Neural progenitor cell (in vitro differentiated cells): ENCODE measurements at regions not wholly inside any gene's neighbourhood (a gene's known extent, or its start where the extent isn't known, plus 50 kb on each side); places are given as distances from the start of the nearest gene placed in this dataset.
"Not testable (repeated sequence)": the region's sequence is repeated elsewhere in the genome, so short reads cannot be mapped to it uniquely, and the experiment has no call there.

Experiments used
- DNase-seq: peaks from one replicate; pipeline ENCODE4 v3.0.0-alpha.2; 2016; ENCODE audit warnings: low spot score
- H2AFZ ChIP-seq: fragments of 200-600 bp; sonication (generic); replicated peaks from 2 replicates; pipeline ENCODE4 v1.6.1; 2016; ENCODE audit warnings: antibody characterized with exemption
- H3F3A ChIP-seq: fragments of 200-600 bp; sonication (generic); 2 replicates; pipeline ENCODE4 v1.6.1; 2016; ENCODE audit warnings: antibody characterized with exemption, low read depth
- H3K27ac ChIP-seq: fragments of 200-600 bp; sonication (generic); 2 replicates; pipeline ENCODE4 v1.5.1; 2016; ENCODE audit warnings: mild to moderate bottlenecking
- H3K27me3 ChIP-seq: fragments of 200-600 bp; sonication (generic); 2 replicates; pipeline ENCODE4 v1.6.1; 2016; ENCODE audit warnings: mild to moderate bottlenecking, moderate library complexity
- H3K36me3 ChIP-seq: fragments of 200-600 bp; sonication (generic); 2 replicates; pipeline ENCODE4 v1.5.1; 2016
- H3K4me1 ChIP-seq: fragments of 200-600 bp; sonication (generic); 2 replicates; pipeline ENCODE4 v1.6.1; 2016; ENCODE audit warnings: mixed run types
- H3K4me2 ChIP-seq: fragments of 200-600 bp; sonication (generic); 2 replicates; pipeline ENCODE4 v1.6.1; 2016
- H3K4me3 ChIP-seq: fragments of 200-600 bp; sonication (generic); 2 replicates; pipeline ENCODE4 v1.5.1; 2016
- H3K79me2 ChIP-seq: fragments of 200-600 bp; sonication (generic); 2 replicates; pipeline ENCODE4 v1.6.1; 2016; ENCODE audit warnings: low read depth
- H3K9ac ChIP-seq: fragments of 200-600 bp; sonication (generic); 2 replicates; pipeline ENCODE4 v1.6.1; 2016
- H3K9me3 ChIP-seq: fragments of 200-600 bp; sonication (generic); 2 replicates; pipeline ENCODE4 v1.5.1; 2016; ENCODE audit warnings: low read depth
- H4K20me1 ChIP-seq: fragments of 200-600 bp; sonication (generic); 2 replicates; pipeline ENCODE4 v1.6.1; 2016; ENCODE audit warnings: low read depth
- H3K27ac Mint-ChIP-seq: 3 replicates; pipeline ENCODE4 v1.8.0; 2021; ENCODE audit warnings: mixed read lengths
- H3K27me3 Mint-ChIP-seq: 2 replicates; pipeline ENCODE4 v1.8.0; 2022; ENCODE audit warnings: low read depth, mild to moderate bottlenecking, inconsistent platforms, moderate library complexity, mixed read lengths; ENCODE audit not compliant: insufficient read depth
- H3K36me3 Mint-ChIP-seq: 3 replicates; pipeline ENCODE4 v1.8.0; 2021; ENCODE audit warnings: mixed read lengths
- H3K4me1 Mint-ChIP-seq: 3 replicates; pipeline ENCODE4 v1.8.0; 2021; ENCODE audit warnings: mixed read lengths
- H3K4me3 Mint-ChIP-seq: 3 replicates; pipeline ENCODE4 v1.8.0; 2021; ENCODE audit warnings: mild to moderate bottlenecking, moderate library complexity, mixed read lengths
- H3K9me3 Mint-ChIP-seq: 3 replicates; pipeline ENCODE4 v1.8.0; 2020; ENCODE audit warnings: mixed read lengths
- CTCF ChIP-seq: fragments of 200-600 bp; sonication (generic); IDR thresholded peaks from 2 replicates; pipeline ENCODE4 v1.5.1; 2017; ENCODE audit warnings: antibody characterized with exemption, mild to moderate bottlenecking
- EZH2 ChIP-seq: fragments of 200-600 bp; sonication (generic); IDR thresholded peaks from 2 replicates; pipeline ENCODE4 v1.6.1; 2017; ENCODE audit warnings: antibody characterized with exemption, mild to moderate bottlenecking, moderate library complexity
- EZH2phosphoT487 ChIP-seq: fragments of 200-600 bp; sonication (generic); IDR thresholded peaks from 2 replicates; pipeline ENCODE4 v1.6.1; 2017; ENCODE audit warnings: antibody characterized with exemption

- H3K27ac Mint-ChIP-seq, H3K9me3 ChIP-seq, H3K27me3 ChIP-seq, H2AFZ ChIP-seq, H3K4me1 Mint-ChIP-seq, H3K4me3 Mint-ChIP-seq, H3K27ac ChIP-seq, H3F3A ChIP-seq, H3K9ac ChIP-seq, H3K27me3 Mint-ChIP-seq, H3K79me2 ChIP-seq, H4K20me1 ChIP-seq, H3K4me3 ChIP-seq, H3K36me3 ChIP-seq: not testable (repeated sequence)
- H3K36me3 Mint-ChIP-seq: peaks cover 23% of the 10 kb centered on the region
- H3K4me1 ChIP-seq: peaks cover 10% of the 10 kb centered on the region
- DNase-seq: peak; percentile 50
- peaks cover 59% of the 10 kb centered on the region for H3K9me3 Mint-ChIP-seq
- peak overlapping the region; percentile 35 for H3K4me2 ChIP-seq
- peak; percentile 11 for TF ChIP-seq CTCF
Observed at GRCh38 chr4:86413426-86413825, 53.6 kb upstream of the MAPK10 start.

GRCh38 chr4:86414686-86415085 lies 54.8 kb upstream of the MAPK10 start:
- H3K27ac Mint-ChIP-seq: no peak overlapping the region
- TF ChIP-seq EZH2 (no peak), CTCF (no peak), EZH2phosphoT487 (no peak)
- no peak overlapping the region for H3K4me2 ChIP-seq
- peaks cover 5% of the 10 kb centered on the region for H3K9me3 ChIP-seq
- H3K79me2 ChIP-seq: no peaks in the 10 kb centered on the region
- H3K36me3 Mint-ChIP-seq: peaks cover 23% of the 10 kb centered on the region
- H3K4me3 Mint-ChIP-seq: no peak overlapping the region
- peaks cover 10% of the 10 kb centered on the region for H3K4me1 ChIP-seq
- no peak for DNase-seq
- peaks cover 47% of the 10 kb centered on the region for H3K9me3 Mint-ChIP-seq
- no peak overlapping the region for H3K4me3 ChIP-seq
- H3K27ac ChIP-seq: no peak overlapping the region
- no peaks in the 10 kb centered on the region for H4K20me1 ChIP-seq
- H3K27me3 Mint-ChIP-seq: peaks cover 5% of the 10 kb centered on the region
- peaks cover 5% of the 10 kb centered on the region for H3K36me3 ChIP-seq
- peaks cover 3% of the 10 kb centered on the region for H3K4me1 Mint-ChIP-seq
- H2AFZ ChIP-seq: no peak overlapping the region
- peaks cover 4% of the 10 kb centered on the region for H3F3A ChIP-seq
- H3K27me3 ChIP-seq: no peaks in the 10 kb centered on the region
- H3K9ac ChIP-seq: no peak overlapping the region

- Histone ChIP-seq H3K9me3 (peaks cover 5% of the 10 kb centered on the region), H4K20me1 (no peaks in the 10 kb centered on the region), H3K27ac (no peak overlapping the region), H3K4me3 (no peak overlapping the region), H3K4me1 (peaks cover 11% of the 10 kb centered on the region), H3K36me3 (peaks cover 6% of the 10 kb centered on the region), H2AFZ (no peak overlapping the region), H3K4me2 (no peak overlapping the region), H3K27me3 (no peaks in the 10 kb centered on the region), H3K9ac (no peak overlapping the region), H3F3A (peaks cover 4% of the 10 kb centered on the region), H3K79me2 (no peaks in the 10 kb centered on the region)
- TF ChIP-seq EZH2 (no peak), CTCF (no peak), EZH2phosphoT487 (no peak)
- peaks cover 34% of the 10 kb centered on the region for H3K9me3 Mint-ChIP-seq
- no peak for DNase-seq
- H3K27ac Mint-ChIP-seq: no peak overlapping the region
- H3K4me1 Mint-ChIP-seq: peaks cover 3% of the 10 kb centered on the region
- H3K4me3 Mint-ChIP-seq: no peak overlapping the region
- H3K27me3 Mint-ChIP-seq: peaks cover 5% of the 10 kb centered on the region
- H3K36me3 Mint-ChIP-seq: peaks cover 20% of the 10 kb centered on the region
Observed at GRCh38 chr4:86416081-86416480, 56.2 kb upstream of the MAPK10 start.

- Mint-ChIP-seq H3K4me3 (no peak overlapping the region), H3K9me3 (peaks cover 2% of the 10 kb centered on the region), H3K27me3 (no peaks in the 10 kb centered on the region), H3K36me3 (no peaks in the 10 kb centered on the region), H3K27ac (no peak overlapping the region), H3K4me1 (no peaks in the 10 kb centered on the region)
- Histone ChIP-seq H3K36me3 (peaks cover 6% of the 10 kb centered on the region), H3F3A (peaks cover 14% of the 10 kb centered on the region), H3K4me2 (no peak overlapping the region), H3K27ac (peak overlapping the region; percentile 10), H3K9me3 (no peaks in the 10 kb centered on the region), H3K9ac (no peak overlapping the region), H3K27me3 (no peaks in the 10 kb centered on the region), H3K79me2 (no peaks in the 10 kb centered on the region), H3K4me1 (peaks cover 13% of the 10 kb centered on the region), H4K20me1 (no peaks in the 10 kb centered on the region), H2AFZ (peak overlapping the region; percentile 18), H3K4me3 (no peak overlapping the region)
- no peak for DNase-seq
- TF ChIP-seq CTCF (no peak), EZH2phosphoT487 (no peak), EZH2 (no peak)
Observed at GRCh38 chr4:86421461-86421860, 61.6 kb upstream of the MAPK10 start.
